ENCODE measurements at regions not wholly inside any gene's neighbourhood (a gene's known extent, or its start where the extent isn't known, plus 50 kb on each side); places are given as distances from the start of the nearest gene placed in this dataset.
A peak's percentile ranks its signal among the peaks of the same experiment; 100 is the strongest.
"Not testable (repeated sequence)": the region's sequence is repeated elsewhere in the genome, so short reads cannot be mapped to it uniquely, and the experiment has no call there.

DNA sequence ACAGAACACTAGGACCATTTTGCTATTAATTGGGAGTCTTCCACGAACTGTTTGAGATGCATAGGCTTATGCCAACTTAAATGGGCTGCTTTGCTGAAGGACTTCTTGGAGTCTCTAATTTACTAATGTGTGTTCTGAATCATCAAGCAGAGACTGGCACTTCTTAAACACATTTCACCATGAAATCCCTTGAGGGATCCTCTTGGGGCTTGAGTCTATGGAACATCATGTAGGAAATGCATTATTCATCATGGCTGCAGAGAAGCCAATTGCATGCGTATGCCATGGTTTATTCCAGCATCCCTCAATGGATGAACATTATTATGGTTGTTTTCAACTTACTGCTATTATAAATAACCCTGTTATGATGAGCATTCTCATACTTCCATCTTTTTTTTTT lies 73.4 kb downstream of the FGD2 start:
- DNase-seq (ENCODE audit: low spot score), result no peak

DNA sequence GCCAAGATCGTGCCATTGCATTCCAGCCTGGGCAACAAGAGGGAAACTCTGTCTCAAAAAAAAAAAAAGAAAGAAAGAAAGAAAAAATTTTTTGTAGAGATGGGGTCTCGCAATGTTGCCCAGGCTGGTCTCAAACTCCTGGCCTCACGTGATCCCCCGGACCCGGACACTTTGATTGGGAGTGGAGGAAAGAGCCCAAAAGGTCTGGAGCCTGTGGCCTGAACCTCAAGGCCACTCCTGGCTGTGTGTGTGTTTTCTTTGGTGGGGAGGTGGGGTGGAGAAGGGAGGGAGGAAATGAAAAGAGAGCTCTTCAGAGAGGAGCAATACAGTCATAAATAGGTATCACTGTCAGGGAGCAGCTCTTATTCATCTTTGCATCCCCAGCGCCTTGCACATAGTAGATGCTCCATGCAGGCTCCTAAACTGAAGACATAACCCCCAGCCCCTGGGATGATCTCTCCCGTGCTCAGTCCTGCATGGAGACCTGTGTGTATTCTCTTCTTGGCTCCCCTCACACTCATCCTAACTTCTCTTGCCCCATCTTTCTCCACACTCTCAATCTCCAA lies 75.7 kb downstream of the FGD2 start:
- DNase-seq (ENCODE audit: low spot score), result no peak

DNA sequence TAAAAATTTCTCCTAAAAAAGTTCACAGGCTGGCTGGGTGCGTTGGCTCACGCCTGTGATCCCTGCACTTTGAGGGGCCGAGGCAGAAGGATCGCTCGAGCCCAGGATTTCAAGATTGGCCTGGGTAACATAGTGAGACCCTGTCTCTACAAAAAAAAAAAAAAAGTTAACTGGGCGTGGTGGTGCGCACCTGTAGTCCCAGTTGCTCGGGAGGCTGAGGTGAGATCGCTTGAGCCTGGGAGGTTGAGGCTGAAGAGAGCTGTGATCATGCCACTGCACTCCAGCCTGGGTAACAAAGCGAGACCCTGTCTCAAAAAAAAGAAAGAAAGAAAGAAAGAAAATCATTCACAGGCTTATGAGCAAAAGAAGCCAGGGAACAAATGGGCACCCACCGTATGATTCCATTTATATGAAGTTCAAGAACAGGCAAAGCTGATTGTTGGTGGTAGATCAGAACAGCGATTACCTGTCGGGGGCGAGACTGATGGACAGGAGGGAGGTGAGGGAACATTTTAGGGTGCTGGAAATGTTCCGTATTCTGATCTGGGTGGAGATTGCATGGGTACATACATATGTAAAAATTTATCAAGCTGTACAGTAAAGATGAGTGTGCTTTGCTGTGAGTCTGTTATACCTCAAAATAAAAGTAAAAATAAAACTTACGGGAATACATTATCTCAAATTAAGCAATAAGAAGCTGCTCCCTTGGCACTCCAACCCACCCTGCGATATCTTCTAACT lies 77.1 kb downstream of the FGD2 start:
- no peak for DNase-seq (ENCODE audit: low spot score)

DNA sequence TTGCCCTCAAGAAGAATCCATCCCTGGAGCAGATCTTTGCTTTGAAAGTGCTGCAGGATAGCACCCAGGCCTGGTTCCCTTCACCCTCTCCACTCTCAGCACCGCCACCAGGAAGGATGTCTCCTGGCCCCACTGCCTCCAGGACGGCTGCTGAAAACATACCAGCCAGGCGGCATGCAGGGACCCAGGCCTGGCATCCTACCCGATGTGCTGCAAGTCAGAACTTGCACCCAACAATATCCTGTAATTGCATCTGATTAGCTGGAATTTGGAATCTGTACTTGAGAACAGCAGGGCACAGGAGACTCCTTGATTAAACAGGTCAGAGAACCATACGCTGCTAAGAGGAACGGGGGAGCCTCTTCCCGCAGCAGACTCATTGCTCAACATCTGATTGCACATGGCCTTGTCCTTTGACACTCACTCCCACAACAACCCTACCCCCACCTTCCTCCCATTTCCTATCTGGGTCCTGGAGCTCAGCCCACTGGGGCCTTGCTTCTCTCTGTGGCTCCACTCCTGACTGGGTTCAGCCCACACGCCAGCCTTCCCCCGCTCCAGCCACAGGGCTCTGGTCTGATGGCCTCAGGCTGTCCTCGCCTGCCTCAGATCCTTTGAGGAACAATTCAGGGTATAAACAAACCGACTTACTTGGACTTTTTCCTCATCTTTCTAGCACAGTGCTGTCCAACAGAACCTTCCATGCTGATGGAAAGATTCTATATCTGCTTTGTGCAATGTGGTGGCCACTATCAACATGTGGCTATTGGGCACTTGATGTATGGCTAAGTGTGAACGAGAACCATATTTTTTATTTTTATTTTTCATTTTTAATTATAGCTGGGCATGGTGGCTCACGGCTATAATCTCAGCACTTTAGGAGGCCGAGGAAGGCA lies 78.0 kb downstream of the FGD2 start:
- peak; percentile 79 for DNase-seq (ENCODE audit: low spot score)

DNA sequence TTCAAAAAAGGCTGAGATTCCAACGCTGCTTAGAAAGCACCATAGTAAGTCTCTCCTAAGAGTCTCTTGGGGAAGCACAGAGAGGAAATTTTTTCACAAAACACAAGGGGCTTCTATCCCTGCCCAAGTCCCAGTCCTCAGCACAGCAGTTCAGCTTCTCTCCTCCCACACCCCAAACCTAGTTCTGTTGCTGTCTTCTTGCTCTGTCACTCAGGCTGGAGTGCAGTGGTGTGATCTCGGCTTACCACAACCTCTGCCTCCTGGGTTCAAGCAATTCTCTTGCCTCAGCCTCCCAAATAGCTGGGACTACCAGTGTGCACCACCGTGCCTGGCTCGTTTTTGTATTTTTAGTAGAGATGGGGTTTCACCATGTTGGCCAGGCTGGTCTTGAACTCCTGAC lies 79.2 kb downstream of the FGD2 start:
- not testable (repeated sequence) for DNase-seq (ENCODE audit: low spot score)

DNA sequence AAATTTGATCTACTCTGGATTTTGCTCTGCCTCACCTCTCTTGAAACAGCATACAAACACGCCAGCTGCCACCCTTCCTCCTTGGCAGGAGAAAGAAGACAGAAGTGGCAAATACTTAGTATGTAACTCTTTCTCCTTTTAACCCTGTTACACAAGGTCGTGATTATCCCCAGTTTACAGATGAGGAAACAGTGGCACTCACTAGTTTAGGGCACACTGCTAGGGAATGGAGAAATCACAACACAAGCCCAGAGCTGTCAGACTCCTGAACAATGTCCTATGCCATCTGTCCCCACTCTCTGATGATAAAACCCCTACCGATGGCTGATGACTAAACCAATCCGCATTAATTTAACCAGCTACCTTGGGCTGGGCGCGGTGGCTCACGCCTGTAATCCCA lies 79.7 kb downstream of the FGD2 start:
- no peak for DNase-seq (ENCODE audit: low spot score)

DNA sequence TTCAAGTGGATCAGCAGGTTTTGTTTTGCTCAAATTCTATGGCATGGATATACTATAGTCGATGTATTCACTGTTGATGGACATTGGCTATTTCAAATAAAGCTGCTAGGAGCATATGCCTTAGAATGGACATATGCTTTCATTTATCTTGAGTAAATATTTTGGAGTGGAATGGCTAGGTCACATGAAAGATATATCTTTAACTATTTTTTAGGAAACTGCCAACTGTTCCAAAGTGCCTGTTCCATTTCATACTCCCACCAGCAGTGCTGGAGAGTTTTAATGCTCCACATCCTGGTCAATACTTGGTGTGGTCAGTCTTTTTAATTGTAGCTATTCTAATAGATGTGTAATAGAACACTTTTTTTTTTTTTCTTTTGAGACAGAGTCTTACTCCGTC lies 81.1 kb upstream of the PIM1 start:
- no peak for DNase-seq (ENCODE audit: low spot score)

DNA sequence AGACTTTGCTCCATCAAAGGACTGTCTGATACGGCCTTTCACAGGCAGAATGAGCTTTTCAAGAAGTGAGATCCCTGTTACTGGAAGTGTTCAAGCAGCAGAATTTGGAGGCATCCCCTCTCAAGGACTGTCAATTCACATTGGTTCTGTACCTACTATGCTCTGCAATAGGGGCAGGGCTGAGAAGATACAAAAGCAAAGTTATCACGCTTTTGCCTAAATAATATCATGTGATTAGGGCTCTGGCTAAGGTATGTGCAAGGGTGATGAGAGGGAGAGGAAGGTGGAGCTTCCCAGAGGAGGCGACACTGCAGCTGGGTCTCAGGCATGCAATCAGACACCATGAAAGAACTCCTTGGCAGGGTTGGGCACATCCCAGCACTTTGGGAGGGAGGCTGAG lies 80.2 kb upstream of the PIM1 start:
- DNase-seq (ENCODE audit: low spot score), result no peak

DNA sequence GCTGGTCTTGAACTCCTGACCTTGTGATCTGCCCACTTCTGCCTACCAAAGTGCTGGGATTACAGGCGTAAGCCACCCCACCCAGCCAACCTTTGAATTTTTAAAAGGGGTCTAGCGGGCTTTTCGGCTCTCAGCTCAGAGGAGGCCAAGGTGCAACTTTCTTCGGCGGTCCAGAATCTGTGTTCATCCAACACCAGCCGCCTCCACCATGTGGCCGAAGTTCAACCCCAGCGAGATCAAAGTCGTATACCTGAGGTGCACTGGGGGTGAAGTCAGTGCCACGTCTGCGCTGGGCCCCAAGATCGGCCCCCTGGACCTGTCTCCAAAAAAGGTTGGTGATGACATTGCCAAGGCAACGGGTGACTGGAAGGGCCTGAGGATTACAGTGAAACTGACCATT lies 78.8 kb upstream of the PIM1 start:
- DNase-seq (ENCODE audit: low spot score), result not testable (repeated sequence)

DNA sequence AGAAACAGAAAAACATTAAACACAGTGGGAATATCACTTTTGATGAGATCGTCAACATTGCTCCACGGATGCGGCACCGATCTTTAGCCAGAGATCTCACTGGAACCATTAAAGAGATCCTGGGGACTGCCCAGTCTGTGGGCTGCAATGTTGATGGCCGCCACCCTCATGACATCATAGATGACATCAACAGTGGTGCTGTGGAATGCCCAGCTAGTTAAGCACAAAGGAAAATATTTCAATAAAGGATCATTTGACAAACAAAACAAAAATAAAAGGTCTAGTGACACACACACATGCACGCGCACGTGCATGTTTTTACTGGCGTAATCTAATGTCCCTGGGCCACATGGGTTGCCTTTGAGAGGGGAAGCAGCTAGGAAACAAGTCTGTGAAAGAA lies 78.4 kb upstream of the PIM1 start:
- DNase-seq (ENCODE audit: low spot score), result not testable (repeated sequence)

DNA sequence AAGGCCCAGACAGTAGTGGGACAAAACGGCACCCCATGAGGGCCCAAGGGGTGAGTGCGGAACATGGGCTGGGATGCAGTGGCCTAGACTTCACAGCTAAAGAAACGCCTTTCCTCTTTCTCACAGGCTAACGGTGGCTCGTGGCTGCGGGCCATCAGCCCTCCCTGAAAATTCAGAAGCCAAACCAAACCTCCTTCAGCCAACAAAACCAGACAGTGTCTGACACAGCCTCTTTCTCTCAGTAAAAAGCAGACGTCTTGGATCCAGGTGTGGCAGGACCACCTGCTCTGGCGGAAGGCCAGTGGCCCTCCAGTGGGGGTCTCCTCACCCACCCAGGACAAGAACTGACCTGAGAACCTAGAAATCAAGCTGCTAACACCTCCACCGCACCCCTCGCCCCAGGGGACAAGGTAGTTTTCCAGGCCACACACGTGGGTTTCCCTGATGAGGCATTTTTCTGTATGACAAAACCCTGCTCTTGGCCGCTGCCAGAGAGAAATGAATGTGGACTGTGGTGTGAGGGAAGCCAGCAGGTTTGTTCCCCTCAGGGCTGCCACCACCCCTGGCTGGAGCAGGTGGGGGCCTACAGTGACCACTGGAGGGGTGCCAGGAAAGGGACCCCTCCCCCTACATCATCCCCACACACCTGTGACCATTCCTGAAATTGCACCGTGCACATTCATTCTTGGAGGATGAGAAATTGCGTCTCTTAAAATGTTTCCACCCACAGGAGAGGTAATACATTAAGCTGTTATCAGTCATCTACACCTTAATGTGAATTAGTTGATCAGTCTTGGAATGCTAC lies 76.8 kb upstream of the PIM1 start:
- no peak for DNase-seq (ENCODE audit: low spot score)

DNA sequence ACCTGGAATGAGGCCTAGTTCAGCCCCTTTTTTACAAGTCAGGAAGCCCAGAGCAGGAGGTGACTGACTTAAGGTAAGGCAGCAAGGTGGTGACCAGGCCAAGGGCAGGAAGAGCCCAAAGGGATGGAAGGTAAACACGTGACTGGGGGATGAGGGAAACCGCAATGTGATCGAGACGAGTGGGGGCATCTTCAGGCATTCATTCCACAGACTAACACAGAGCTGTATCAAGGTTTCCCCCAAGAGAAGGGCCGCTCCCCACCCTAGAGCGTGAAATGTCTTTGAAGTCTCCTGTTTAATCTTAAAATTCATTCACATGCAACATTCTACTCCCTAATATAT lies 76.3 kb upstream of the PIM1 start:
- no peak for DNase-seq (ENCODE audit: low spot score)

DNA sequence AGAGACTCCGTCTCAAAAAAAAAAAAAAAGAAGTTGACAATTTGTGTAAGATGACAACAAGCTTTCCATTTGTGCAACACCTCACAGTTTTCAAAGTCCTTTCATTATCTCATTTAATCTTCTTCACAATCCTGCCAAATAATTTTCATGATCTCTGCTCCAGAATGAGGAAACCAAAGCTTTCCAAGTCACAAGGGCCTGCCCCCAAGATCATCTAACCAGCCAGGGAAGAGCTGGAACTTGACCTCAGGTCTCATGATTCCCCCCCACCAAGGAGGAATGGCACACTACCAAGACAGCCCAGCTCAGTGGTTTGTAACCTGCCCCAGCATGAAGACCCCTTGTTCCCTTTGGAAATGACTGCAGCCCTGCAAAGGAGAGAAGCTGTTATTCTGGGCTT lies 74.0 kb upstream of the PIM1 start:
- DNase-seq (ENCODE audit: low spot score), result no peak

DNA sequence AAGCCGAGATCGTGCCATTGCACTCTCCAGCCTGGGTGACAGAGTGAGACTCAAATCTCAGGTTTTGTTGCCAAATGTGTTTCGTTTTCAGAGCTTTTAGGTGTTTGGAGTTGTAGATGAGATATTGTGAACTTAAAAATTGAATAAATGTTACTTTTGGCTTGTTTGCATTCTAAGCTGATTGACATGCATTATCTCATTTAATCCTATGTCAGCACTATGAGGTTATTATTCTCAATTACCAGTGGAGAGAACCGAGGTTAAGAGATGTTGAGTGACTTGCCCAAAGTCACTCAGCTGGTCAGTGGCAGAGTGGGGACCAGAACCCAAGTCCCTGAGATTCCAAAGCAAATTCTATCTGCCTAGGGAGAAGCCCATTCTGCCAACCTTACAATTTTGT lies 72.6 kb upstream of the PIM1 start:
- no peak for DNase-seq (ENCODE audit: low spot score)

DNA sequence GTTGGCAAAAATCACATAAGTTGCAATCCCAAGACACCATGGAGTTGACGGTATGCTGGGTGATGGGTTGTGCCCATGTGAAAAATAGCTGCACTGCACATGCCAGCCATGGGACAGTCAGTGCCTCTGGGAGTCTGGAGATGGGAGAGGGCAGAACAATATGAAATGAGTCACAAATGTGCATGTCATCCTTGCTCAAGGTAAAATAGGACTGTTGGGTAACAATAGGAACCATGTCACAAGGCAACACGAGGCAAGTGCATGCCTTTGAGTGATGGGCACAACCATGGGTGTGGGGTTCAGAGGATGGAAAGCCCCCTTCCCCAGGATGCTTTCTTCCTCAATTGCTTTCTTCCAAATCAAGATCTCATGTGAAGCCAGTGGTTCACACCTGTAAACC lies 70.5 kb upstream of the PIM1 start:
- no peak for DNase-seq (ENCODE audit: low spot score)

DNA sequence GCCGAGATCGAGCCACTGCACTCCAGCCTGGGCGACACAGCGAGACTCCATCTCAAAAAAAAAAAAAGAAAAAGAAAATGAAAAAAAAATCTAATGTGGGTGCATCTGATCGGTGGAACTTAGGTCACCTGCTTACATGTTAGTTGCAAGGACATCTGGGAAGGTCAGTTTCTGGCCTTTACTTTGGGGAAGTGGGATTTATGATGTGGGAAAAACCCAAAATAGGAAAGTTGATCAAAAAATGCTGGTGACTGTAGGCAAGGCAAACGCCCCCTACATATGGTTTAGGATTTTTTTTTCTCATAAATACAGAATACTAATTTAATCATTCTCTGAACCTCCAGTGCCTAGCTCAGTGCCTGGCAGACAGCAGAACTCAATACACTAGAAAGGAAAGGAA lies 69.2 kb upstream of the PIM1 start:
- DNase-seq (ENCODE audit: low spot score), result no peak

DNA sequence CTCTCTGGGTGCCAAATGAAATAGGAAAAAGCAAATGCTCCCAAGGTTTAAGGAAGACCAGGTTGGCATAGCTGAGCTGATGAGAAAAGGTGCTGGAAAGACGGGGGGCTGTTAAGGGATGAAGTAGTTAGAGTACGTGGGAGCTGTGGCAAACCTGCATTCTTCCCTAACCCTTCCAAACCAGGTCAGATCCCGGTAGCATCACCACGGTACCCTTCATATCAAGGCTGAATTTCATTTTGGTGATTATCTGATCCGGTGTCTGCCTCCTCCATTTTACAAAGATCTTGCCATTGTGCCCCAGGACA lies 68.0 kb upstream of the PIM1 start:
- no peak for DNase-seq (ENCODE audit: low spot score)

DNA sequence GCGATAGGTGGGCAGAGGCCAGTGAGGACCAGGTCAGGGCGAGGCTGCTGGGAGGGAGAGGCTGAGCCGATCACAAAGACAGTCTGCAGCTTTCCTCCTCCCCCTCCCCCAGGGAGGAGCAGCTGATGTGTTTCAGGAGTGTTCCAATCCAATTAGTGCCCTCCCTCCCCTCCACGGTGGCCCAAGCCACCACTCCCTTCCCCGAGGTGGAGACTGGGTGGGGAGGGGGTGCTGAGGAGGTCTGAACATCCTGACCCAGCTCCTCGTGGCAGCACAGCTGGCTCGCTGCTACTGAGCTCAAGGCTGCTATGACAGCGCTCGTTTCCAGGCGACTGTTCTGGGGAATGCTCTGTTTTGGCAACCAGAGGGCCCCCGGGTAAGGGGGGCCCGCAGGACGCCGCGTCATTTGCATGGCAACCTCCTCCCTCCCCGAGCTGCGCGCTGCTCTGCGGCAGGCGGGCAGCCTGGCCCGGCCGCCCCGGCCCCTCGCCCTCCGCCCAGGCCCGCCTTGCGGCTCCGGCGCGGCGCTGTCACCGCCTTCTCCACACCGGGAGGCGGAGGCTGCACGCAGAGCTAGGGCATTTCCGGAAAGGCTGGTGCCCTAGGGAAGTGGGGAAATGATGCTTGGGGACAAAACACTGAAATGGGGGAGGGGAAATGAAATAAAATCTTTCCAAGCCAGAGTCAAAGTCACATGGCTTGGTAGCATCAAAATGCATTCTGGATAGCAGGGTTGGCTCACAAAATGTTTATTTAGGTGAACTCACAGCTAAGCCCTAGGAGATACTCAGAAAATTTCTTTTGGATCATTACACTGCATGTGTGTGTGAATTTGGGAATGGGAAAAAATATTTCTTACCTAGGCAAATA lies 67.4 kb upstream of the PIM1 start:
- peak; percentile 94 for DNase-seq (ENCODE audit: low spot score)

DNA sequence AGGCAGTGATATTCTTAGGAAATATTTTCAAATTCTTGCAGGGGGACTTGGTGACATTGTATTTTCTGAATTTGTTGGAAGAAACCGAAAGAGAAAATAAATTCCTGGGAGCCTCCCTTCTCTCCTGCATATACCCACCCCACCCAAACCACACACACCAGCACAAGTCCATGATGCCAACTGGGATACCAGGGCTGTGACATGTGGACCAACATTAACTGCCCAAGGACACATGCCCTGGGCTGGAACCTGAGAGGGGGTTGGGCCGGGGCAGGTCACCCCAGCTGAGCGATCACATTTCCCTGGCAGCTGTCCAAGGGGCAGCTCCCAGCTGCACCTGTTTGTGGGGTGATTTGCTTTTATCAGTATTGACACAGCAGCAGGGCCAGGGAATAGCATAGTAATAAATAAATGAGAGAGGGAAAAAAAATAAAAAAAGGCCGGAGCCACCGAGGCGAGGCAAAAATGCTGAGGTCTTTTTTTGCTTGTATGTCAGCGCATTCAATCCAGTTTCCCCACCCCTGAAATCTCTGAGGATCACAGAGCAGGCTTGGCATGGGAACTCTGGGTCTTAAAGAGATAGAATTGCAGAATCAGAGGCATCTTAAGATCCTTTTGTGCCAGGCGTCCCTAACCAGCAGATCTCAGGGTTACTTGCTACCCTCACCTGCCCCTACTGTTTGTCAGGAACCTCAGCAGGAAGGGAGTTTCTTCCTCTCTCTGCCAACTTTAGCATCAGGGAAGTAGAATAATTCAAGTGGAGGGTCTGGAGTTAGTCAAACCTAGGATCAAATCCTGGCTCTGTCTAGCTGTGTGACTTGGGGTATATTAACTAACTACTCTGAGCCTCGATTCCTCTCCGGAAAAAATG lies 66.5 kb upstream of the PIM1 start:
- DNase-seq (ENCODE audit: low spot score), result peak; percentile 45

DNA sequence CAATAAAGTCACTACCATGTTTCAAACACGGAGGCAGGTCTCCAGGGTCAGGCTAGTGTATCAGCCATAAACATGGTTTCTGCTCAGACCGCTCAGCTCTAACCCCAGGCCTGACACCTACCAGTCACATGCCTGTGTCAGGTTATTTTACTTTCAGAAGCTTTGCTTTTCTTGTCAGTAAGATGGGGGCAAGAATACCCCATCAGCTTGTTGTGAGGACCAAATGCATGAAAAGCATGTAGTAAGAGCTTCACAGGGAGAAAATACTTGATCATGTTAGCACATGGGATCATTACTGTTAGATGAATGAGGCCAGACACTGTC lies 65.2 kb upstream of the PIM1 start:
- DNase-seq (ENCODE audit: low spot score), result no peak

Measured in Ammon's horn (tissue), 1 donor.